SJCRH30 (cell line): ENCODE measurements at regions not wholly inside any gene's neighbourhood (a gene's known extent, or its start where the extent isn't known, plus 50 kb on each side); places are given as distances from the start of the nearest gene placed in this dataset.

Experiments used
- DNase-seq, 2 experiments: peaks; one replicate each; pipeline ENCODE4 v3.0.0-alpha.2; 2015 to 2020
- H3K27ac ChIP-seq: fragments of 250-450 bp; sonication (Bioruptor Pico); 2 replicates; pipeline ENCODE4 v1.5.1; 2020; ENCODE audit warnings: mild to moderate bottlenecking, moderate library complexity
- H3K27me3 ChIP-seq: fragments of 250-450 bp; sonication (Bioruptor Pico); 2 replicates; pipeline ENCODE4 v1.5.1; 2020; ENCODE audit warnings: mild to moderate bottlenecking, moderate library complexity
- H3K36me3 ChIP-seq: fragments of 250-450 bp; sonication (Bioruptor Pico); 2 replicates; pipeline ENCODE4 v1.5.1; 2020; ENCODE audit warnings: mild to moderate bottlenecking, moderate library complexity
- H3K4me1 ChIP-seq: fragments of 250-450 bp; sonication (Bioruptor Pico); 2 replicates; pipeline ENCODE4 v1.5.1; 2020; ENCODE audit warnings: mild to moderate bottlenecking, moderate library complexity
- H3K4me3 ChIP-seq: fragments of 250-450 bp; sonication (Bioruptor Pico); 2 replicates; pipeline ENCODE4 v1.5.1; 2020; ENCODE audit warnings: mild to moderate bottlenecking, moderate library complexity
- H3K9me3 ChIP-seq: fragments of 250-450 bp; sonication (Bioruptor Pico); replicated peaks from 2 replicates; pipeline ENCODE4 v1.5.1; 2020; ENCODE audit warnings: mild to moderate bottlenecking, moderate library complexity

DNA sequence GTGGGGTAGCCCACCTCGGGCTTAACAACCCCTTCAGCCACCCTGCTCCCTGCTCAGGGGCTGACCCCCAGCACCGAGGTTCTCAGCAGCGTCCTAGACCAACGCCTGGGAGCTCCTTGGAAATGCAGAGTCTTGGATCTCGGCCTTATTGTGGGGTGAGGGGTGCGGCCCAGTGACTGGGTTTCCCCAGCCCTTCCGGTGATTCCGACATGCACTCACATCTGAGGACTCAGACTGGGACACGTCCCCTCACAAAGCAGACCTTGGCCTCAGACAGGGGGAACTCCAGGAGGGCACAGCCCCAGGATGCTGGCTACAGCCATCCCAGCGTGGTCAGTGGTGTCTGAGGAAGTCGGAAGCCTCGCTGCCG lies 117.7 kb downstream of the RFLNA start:
- Histone ChIP-seq H3K36me3 (peaks cover 29% of the 10 kb centered on the region), H3K4me3 (no peak overlapping the region), H3K4me1 (no peaks in the 10 kb centered on the region), H3K9me3 (no peaks in the 10 kb centered on the region), H3K27me3 (no peaks in the 10 kb centered on the region), H3K27ac (no peak overlapping the region)
- no peak for DNase-seq

DNA sequence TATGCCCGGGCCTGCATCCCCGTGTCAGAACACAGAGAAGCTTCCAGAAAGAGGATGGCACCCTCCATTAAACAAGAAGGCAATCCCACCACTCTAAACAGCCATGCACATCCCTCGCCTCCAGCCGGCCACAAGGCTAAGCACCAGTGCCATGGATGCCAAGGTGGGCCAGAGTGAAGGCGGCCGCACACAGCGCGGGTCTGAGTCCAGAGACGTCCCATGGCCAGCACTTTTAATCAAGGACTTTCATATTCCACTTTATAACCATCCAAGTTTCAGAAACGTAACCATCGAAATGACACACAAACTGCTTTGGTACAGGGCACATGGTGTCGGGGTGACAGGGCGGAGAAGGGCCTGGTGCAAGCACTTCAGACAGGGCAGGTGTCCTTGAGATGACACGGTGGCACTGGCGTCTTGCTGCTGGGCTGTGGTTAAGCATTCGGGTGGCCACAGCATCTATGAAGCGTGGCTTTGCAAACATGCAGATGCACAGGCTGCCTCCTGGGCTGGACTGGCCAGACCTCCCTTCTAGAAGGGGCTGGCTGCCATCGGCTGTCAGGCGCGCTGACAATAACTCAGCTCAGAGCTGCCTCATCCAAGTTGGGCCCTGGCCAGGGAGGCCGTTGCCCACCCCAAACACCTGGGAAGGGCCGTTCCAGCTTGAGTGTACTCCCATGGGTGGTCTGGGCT lies 117.2 kb downstream of the RFLNA start:
- DNase-seq: no peak
- peaks cover 30% of the 10 kb centered on the region for H3K36me3 ChIP-seq
- H3K4me3 ChIP-seq: no peak overlapping the region
- no peak overlapping the region for H3K27ac ChIP-seq
- no peaks in the 10 kb centered on the region for H3K9me3 ChIP-seq
- H3K4me1 ChIP-seq: no peaks in the 10 kb centered on the region
- H3K27me3 ChIP-seq: no peaks in the 10 kb centered on the region

DNA sequence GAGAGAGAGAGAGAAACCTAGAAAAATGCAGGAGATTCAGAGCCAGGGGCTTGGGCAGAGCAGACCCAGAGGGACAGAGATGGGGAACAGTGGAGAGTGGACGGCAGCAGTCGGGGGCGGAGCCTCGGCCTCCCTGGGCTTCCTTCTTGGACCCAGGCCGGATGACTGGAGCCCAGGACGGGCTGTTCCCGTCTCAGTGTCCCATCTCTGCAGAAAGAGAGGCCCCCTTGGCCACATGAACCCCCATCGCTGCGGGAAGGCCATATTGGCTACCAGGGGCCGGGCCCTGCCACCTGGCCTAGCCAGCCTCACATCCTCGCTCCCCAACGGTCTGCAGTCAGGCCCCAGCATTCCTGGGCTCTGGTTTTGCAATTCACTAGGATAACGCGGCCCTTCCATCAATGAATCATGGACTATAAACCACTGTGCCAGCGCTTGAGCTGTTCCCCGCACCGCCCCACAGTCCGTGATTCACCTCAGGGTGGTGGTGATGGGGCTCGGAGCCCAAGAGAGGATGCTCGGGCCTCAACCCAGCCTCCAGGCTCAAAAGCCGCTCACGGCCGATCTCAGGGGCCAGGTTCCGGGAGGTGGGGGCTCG lies 116.5 kb downstream of the RFLNA start:
- H3K4me1 ChIP-seq: no peaks in the 10 kb centered on the region
- H3K27ac ChIP-seq: no peak overlapping the region
- H3K4me3 ChIP-seq: no peak overlapping the region
- peaks cover 32% of the 10 kb centered on the region for H3K36me3 ChIP-seq
- no peaks in the 10 kb centered on the region for H3K27me3 ChIP-seq
- no peak for DNase-seq
- no peaks in the 10 kb centered on the region for H3K9me3 ChIP-seq

DNA sequence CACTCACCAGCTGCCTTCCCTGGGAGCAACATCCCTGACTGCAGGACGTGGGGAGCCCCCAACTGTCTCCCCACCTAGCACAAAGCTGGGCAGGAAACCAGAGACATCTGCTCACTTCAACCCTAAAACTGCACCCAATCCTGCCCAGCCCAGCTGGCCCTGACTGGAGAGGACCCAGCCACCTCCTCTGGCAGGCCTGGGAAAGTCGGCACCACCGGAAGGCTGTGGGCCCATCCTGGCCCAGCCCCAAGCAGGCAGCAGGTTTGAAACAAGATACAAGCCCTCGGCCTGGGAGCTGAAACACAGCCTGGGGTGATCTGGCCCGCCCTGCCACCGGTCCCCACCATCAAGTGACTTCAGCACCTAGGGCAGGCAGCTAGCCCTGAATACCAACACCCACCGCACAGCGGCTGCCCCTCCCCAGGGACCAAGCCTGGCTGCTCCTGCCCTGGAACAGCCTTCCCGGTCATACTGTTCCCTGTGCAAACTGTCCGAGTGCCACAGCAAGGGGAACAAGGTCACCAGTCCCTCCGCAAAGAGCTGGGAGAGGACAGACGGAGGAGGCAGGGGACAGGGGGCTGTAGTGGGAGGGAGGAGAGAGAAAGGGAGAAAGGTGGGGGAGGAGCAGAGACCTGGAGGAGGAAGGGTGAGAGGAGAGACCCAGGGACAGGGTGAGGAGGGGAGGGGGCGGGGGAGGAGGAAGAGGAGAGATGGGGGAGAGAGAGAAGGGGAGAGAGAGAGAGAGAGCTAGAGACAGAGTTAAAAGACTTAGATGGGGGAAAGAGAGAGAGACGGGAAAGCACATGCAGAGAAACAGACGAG lies 115.7 kb downstream of the RFLNA start:
- Histone ChIP-seq H3K36me3 (peaks cover 29% of the 10 kb centered on the region), H3K27me3 (no peaks in the 10 kb centered on the region), H3K4me1 (no peaks in the 10 kb centered on the region), H3K9me3 (no peaks in the 10 kb centered on the region), H3K27ac (no peak overlapping the region), H3K4me3 (no peak overlapping the region)
- no peak for DNase-seq

DNA sequence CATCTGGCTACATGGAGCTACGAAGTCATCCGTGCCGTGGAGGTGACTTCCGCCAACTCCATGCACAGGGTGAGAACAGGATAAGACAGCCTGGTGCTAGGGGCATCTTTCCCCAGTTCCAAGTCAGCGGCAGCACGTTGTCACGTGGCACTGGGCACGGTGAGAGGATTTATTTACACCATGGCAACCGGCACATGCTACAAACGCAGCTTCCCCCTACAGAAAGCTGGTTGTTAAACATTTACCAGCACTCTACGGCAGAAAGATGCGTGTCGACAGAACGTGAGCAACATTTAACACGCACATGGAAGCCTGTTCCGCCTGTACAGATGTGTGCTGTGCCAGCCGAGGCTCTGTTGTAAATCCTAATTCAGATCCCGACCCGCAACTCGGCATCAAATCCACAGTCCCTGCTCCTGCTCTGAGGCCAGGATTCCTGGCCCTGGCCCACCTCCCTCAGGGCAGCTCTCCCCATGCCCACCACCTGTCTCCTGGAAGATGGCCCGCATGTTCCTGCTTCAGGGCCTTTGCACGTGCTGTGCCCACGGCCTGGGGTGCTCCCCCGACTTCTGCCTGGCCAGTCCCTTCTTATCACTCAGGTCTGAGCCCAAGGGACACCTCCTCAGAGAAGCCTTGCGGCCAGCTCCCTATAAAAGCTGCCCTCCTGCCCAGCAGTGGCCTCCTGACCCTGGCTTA lies 114.1 kb downstream of the RFLNA start:
- Histone ChIP-seq H3K27ac (no peak overlapping the region), H3K36me3 (peaks cover 29% of the 10 kb centered on the region), H3K9me3 (no peaks in the 10 kb centered on the region), H3K4me1 (no peaks in the 10 kb centered on the region), H3K27me3 (no peaks in the 10 kb centered on the region), H3K4me3 (no peak overlapping the region)
- no peak for DNase-seq

DNA sequence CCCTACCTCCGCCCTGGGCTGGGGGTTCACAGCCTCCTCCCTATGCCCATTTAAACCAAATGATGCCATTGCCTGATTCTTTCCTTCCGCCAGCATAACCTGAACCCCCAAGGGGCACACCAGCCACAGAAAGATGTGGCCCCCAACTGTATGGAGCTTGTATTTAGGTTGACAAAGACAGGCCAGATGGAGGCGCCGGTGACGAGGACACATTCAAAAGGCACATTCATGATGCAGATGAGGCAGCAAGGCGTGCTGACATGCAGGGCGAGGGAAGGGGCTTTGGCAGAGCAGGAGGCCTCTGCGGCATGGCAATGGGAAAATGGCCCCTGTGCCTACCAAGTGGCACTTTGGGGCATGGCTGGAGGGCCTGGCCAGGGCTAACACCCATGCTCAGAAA lies 112.2 kb downstream of the RFLNA start:
- Histone ChIP-seq H3K9me3 (no peaks in the 10 kb centered on the region), H3K27me3 (no peaks in the 10 kb centered on the region), H3K4me1 (no peaks in the 10 kb centered on the region), H3K4me3 (no peak overlapping the region), H3K27ac (no peak overlapping the region), H3K36me3 (peaks cover 35% of the 10 kb centered on the region)
- no peak for DNase-seq

DNA sequence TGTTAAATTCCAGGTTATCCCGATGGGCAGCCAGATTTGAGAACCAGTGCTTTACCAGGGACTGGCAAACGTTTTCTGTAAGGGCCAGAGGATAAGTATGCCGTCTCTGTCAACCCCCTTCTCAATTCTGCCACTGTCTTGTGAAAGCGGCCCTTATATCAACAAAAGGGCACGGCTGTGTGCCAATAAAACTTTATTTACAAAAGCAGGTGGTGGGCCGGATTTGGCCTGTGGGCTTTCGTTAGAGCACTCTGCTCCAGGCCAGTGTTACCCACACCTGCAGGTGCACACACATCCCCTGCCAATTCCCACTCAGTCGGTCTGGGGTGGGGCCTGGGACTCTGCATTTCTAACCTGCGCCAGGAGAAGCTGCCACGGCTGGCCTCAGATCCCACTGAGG lies 111.2 kb downstream of the RFLNA start:
- Histone ChIP-seq H3K36me3 (peaks cover 38% of the 10 kb centered on the region), H3K27ac (no peak overlapping the region), H3K9me3 (no peaks in the 10 kb centered on the region), H3K4me1 (no peaks in the 10 kb centered on the region), H3K4me3 (no peak overlapping the region), H3K27me3 (no peaks in the 10 kb centered on the region)
- no peak for DNase-seq

DNA sequence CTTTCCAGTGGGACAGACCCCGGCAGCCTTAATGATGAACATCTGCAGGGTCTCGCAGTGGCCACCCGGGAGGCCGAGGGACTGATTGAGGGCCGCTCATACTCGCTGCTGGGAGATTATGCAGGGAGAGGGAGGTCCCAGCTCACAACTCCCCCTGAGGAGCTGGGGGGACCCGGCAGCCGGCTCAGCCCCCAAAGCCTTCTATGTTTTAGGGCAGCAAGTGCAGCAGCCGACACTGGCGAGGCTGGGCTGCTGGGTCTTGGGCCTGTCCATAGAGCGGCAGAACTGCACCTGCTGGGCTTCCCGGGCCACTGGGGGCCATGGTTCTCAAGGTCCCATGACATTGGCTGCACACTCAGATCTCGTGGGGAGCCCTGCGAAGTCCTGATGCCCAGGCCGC lies 110.7 kb downstream of the RFLNA start:
- no peaks in the 10 kb centered on the region for H3K4me1 ChIP-seq
- no peak overlapping the region for H3K4me3 ChIP-seq
- no peak overlapping the region for H3K27ac ChIP-seq
- no peaks in the 10 kb centered on the region for H3K27me3 ChIP-seq
- H3K9me3 ChIP-seq: no peaks in the 10 kb centered on the region
- DNase-seq: no peak
- H3K36me3 ChIP-seq: peaks cover 42% of the 10 kb centered on the region

DNA sequence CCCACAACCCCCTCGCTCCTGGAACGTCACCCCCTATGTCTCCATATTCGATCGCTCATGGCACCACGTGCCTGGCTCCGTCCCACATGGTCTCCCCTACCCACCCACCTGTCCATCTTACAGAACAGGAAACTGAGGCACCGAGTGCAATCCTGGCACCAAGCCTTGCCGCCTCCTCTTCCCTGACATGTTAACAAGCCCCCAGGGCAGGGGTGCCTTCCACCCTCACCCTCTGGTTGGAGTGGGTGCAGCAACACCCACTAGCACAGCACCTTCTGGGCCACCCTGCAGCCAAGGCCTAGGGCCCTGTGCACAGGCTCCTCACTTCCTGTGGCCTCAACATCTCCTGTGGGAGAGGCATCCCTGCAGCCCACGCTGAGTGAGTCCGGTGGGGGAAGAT lies 110.3 kb downstream of the RFLNA start:
- no peaks in the 10 kb centered on the region for H3K4me1 ChIP-seq
- H3K27me3 ChIP-seq: no peaks in the 10 kb centered on the region
- no peak overlapping the region for H3K27ac ChIP-seq
- peaks cover 46% of the 10 kb centered on the region for H3K36me3 ChIP-seq
- H3K9me3 ChIP-seq: no peaks in the 10 kb centered on the region
- DNase-seq: no peak
- H3K4me3 ChIP-seq: no peak overlapping the region

DNA sequence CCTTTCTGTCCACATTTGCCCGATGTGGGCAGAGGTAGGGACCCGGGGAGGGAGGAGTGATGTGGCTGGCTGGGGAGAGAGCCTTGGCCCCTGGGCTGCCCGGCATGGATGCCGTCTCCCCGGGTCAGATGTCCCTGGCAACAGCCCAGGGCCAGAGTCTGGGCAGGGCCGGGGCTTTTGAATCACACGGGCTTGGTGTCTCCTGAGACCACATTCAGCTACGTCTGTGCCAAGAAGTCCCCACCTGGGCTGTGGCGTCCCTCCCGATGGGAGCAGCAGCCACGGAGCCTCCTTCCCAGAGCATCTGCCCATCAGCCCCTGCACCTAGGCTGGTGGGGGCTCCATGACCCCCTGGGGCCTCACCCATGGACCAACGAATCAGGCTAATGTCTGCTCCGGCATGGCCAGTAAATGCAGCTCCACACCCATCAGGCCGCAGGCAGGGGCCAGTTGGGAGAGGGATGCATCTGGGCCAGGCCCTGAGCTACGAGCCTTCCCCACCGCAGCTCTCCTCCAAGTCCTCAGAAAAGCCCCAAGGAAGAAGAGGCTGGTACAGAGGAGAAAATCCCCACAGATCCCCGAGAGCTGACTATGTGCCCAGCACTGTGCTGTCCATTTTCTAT lies 109.4 kb downstream of the RFLNA start:
- no peak overlapping the region for H3K27ac ChIP-seq
- H3K36me3 ChIP-seq: peaks cover 49% of the 10 kb centered on the region
- no peaks in the 10 kb centered on the region for H3K27me3 ChIP-seq
- no peaks in the 10 kb centered on the region for H3K9me3 ChIP-seq
- DNase-seq: no peak
- no peak overlapping the region for H3K4me3 ChIP-seq
- no peaks in the 10 kb centered on the region for H3K4me1 ChIP-seq

DNA sequence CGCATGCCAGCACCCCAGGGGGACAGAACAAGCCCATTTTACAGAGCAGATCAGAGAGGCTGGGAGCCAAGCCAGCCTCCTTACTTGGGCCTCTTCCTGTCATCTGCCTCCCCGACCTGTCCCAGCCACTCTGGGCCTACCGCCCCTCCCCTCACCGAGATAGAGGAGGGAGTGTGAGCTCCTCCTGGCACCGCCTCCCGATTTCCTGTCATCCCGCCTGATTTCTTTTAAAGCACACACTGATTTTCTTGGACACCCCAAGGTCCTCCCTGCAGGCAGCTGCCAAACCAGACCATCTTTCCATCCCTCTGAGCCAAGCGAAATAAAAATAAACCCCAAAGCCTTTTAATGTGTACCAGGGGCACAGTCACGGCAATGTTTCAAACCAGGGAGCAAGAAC lies 108.4 kb downstream of the RFLNA start:
- Histone ChIP-seq H3K9me3 (no peaks in the 10 kb centered on the region), H3K4me3 (no peak overlapping the region), H3K36me3 (peaks cover 51% of the 10 kb centered on the region), H3K27me3 (no peaks in the 10 kb centered on the region), H3K4me1 (no peaks in the 10 kb centered on the region), H3K27ac (no peak overlapping the region)
- DNase-seq: no peak

DNA sequence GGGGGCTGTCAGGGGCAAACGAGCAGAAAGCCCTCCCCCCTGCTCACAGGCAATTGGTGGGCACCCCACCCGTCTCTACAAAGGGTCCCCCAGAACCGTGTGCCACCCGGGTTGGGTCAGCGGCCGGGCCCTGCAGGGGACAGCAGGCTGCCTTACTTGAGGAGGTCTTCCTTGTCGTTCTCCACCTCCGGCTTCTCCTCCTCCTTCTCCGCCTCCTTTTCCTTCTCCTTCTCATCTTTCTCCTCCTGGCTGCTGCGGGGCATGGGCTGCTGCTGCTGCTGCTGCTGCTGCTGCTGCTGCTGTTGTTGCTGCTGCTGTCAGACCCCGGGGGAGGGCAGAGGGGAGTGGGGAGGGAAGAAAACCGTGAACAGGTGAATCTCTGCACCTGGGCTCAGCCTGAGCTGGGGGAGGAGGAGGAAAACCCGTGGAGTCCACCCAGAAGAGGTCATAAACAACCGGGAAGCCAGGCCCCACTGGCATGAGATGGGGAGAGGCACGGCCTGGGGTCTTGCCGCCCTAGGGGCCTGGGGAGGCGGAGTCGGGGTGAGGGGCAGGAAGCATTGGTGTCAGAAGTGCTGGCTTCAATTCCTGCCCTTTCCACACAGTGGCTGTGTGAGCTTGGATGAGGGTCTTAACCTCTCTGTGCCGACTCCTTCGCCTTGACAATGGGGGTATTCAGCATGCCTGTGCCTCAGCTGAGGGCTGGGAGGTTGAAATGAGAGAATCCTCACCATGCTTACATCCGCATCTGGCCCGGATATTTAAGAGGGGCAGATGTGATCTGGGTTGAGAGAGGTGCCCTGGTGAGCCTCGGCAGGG lies 107.6 kb downstream of the RFLNA start:
- Histone ChIP-seq H3K4me3 (no peak overlapping the region), H3K27ac (no peak overlapping the region), H3K36me3 (peaks cover 52% of the 10 kb centered on the region), H3K9me3 (no peaks in the 10 kb centered on the region), H3K4me1 (no peaks in the 10 kb centered on the region), H3K27me3 (no peaks in the 10 kb centered on the region)
- no peak for DNase-seq

DNA sequence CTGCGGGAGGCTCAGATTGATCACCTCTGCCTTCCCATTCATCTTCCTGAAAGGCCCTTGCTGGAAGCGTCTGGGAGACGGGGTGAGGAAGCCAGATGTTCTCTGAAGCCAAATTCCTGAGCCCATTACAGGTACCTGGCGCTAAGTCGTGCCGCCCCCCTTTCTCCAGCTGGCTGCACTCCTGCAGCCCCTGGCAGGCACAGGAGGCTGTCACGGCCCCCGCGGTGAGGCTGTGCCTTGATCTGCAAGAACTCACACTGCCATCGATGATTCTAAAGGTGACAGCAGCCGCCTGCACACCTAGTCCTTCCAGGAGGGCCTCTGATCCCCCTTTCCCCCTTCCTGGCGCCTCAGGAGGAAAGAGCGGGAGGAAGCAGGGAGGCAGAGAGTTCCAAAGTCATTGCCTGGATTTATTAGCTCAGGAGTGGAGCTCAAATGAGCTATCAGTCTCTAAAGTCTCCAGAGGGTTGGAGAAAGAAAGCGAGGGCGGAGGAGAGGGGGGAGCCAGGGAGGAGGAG lies 106.9 kb downstream of the RFLNA start:
- no peak for DNase-seq
- Histone ChIP-seq H3K4me3 (no peak overlapping the region), H3K27ac (no peak overlapping the region), H3K4me1 (no peaks in the 10 kb centered on the region), H3K27me3 (no peaks in the 10 kb centered on the region), H3K9me3 (no peaks in the 10 kb centered on the region), H3K36me3 (peaks cover 52% of the 10 kb centered on the region)

DNA sequence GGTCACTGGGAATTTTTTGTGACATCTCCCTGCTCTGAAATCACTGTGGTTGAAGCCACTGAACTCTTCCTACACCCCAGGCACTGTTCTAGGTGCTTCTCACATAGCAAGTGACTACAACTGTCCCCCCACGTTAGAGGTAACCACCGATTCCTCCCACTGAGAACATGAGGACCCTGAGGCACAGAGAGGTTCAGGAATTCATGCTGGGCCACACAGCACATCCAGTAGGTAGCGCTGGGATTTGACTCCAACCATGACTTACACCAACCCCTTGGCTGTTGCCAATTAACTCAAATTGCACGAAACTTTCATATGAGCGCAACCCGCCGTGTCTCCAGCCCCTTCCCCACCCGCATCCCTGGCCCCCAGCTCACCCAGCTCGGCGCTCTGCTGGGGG lies 105.2 kb downstream of the RFLNA start:
- no peaks in the 10 kb centered on the region for H3K4me1 ChIP-seq
- H3K27me3 ChIP-seq: no peaks in the 10 kb centered on the region
- no peak overlapping the region for H3K27ac ChIP-seq
- no peak overlapping the region for H3K4me3 ChIP-seq
- no peak for DNase-seq
- no peaks in the 10 kb centered on the region for H3K9me3 ChIP-seq
- H3K36me3 ChIP-seq: peaks cover 60% of the 10 kb centered on the region
